ENCODE measurements at regions not wholly inside any gene's neighbourhood (a gene's known extent, or its start where the extent isn't known, plus 50 kb on each side); places are given as distances from the start of the nearest gene placed in this dataset.

DNA sequence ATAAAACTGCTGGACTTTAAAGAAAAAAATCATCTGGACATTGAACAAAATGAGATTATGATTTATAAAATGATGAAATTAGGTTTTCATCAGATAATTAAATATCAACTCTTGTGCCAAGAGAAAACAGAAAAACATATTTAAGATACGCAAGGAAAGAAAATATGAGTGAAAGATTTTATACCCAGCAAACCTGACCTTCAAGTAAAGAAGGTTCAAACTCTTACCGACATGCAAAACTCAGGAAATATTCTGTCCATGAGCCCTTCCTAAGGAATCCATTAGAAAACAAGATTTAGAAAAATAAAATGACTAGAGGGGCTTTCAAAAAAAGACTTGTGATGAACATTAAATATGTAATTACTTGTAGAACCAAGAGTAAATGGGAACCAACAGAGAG is 257.2 kb upstream of the ARID1B start:
- DNase-seq (ENCODE audit: low spot score) = no peak

DNA sequence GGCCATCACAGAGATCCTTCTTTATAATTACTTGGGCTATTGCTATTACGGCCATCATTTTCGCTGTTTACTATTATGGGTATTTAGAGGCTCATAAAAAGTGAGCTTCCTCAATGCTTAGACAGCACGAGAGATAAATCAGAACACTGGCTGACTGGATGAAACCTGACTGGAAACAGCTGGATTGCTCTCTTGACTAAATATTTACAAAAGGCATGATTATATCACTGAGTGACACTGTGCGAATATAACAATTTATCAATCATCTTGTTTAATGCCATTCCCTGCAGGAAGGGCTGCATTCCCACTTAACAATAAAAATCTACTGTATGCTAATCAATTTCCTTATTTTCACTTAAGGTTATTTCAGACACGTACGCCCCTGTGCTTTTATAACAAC is 260.1 kb upstream of the ARID1B start:
- no peak for DNase-seq (ENCODE audit: low spot score)

DNA sequence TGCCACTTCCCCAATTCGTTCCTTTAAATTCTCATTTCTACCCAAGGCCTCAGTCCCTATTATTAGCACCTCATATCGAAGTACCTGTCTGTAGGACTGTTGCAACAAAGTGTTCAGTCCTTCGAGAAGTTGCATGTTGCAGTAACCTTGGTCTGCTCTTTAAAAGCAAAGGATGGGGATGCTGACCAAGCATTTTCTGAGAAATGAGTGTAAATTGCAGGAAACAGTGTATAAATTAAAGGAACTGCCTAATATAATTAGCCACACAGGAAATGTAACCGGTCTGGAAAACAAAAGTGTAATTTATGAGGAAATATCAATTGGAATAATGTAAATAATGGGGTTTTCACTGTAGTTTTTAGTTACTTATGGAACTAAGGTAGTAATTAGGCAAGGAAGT is 261.9 kb upstream of the ARID1B start:
- DNase-seq (ENCODE audit: low spot score) = no peak

DNA sequence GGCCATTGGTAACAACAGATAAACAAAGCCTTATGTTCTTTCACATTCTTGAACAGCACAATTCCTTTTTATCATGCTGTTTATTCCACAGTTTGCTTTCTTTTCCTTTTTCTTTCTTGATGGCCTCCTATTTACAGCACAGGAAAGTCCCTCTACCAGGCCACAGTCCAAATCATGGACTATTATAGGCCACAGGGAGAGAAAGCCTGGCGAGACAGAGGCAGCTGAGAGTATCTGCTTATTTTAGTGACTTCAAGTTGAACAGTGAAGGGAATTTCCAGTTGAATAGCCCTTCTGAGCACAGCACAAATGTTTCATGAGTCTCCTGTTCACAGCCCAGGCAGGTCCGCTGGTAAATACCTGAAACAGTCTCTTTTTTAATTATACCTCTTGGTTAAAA is 263.7 kb upstream of the ARID1B start:
- no peak for DNase-seq (ENCODE audit: low spot score)

DNA sequence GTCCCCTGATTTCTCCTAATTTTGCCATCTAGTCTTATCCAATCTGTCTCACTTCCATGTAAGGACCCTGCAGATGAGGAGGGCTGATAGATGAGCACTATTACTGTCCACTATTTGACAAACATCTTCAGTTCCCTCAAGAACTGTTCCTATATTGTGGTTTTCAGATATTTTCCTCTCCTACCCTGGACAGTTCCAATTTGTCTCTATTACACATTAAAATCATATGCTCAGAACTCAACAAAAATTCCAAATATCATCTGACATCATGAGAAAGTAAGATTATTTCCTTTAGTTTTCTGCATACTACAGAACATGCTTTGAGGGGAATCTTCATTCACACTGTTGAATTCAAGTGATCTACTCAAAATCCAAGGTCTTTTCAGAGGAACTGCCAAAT is 265.6 kb upstream of the ARID1B start:
- no peak for DNase-seq (ENCODE audit: low spot score)

DNA sequence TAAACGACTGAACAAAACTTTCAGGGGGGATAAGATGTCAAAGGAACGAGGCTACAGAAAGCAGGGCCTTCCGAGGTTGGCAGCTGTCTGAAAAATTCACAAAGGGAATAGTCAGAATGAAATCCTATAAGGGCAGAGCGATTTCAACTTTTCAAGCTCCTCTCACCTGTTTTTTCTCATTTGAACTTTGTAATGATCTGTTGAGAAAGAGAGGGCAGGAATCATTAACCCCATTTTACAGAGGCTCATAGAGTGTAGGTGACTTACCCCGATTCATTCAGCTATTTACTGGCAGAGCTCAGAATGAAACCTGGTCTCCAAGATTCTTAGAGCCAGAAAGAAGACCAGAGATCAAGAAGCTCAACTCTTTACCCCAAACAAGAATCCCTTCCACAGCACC is 266.1 kb upstream of the ARID1B start:
- no peak for DNase-seq (ENCODE audit: low spot score)

DNA sequence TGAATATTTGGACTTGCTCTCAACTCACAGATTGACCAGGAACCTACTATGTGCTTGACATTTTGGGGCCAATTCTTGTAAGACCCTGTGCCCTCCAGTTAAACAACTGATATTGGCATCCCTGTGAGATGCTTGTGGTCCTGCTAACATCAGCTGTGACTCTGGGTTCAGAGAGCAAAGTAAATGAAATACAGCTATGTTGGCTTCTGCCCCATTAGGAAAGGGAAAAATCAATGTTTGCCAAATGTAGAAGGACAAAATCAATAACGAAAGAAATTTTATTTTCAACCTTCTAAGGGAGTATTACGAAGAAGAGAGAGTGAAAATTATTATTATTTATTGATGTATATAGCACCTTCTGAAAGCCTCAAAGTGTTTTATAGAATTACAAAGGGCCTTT is 266.9 kb upstream of the ARID1B start:
- no peak for DNase-seq (ENCODE audit: low spot score)

DNA sequence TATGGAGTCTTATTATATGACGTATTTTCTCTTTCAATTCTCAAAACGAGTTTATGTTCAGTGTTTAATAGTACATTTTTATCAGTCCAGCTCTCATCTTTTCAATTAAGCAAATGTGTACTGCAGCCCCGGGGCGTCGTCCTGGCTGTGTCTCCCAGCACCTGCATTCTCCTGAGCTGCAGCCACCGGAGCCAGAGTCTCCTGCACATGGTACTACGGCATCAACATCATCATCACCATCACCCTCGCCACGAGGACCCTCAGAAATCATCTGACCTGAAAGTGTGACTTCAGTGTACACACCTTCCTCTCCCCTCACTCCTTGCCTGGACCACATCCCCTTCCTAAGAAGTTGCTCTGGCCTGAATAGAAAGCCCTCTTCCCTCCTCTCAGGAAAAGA is 267.7 kb upstream of the ARID1B start:
- no peak for DNase-seq (ENCODE audit: low spot score)

DNA sequence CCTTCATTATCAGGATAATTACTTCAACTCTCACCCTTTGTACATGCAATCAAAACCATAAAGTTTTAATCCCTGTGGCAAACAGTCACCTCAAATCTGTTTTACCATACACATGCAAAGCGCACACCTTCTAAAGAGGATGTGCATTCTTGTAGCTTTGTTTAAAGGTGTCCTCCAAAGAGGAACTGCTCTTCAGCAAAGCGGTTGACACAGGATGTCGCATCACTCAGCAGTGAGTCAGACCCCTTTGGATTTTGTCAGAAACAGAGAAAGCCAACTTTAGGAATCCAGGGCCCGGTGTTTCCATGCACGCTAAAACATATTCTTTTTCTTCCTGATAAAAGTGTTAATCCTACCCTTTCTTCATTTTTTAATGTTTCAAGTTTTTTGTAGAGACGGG is 268.3 kb upstream of the ARID1B start:
- no peak for DNase-seq (ENCODE audit: low spot score)

DNA sequence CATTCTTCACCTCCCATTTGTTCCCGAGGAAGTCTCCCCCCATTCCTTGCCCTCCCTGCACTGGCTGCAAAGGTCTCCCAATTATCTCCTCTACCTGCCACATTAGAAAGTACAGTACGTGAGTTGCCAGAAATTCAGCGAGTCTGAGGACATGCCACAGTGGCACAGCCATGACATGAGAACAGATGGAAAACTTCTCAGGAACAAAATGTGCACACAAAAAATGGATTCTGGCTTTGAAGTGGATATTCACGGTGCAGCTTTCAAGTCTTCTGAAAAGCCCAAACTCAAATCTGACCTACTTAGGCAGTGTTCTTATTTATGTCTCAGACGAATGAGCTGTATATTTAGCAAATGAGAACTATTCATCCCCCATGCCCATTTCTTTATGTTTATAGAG is 269.1 kb upstream of the ARID1B start:
- DNase-seq (ENCODE audit: low spot score) = no peak

DNA sequence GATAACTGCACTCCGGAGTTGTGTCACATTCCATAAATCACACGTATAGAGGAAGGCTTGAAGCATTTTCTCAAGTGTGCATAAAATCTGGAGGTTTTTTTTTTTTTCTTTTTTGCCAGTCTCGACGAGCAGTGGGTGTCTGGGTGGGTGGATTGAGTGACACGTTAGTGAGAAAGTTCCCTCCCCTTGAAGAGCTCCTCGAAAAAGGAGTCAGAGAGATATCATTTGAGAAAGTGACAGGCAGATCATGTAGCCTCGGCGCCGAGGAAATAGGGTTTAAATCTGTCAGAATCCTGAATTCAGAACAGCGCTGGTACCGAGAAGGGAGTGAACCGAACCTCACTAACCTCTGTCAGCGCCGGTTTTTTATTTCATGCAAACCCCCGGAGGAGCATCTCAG is 269.5 kb upstream of the ARID1B start:
- DNase-seq (ENCODE audit: low spot score) = no peak

DNA sequence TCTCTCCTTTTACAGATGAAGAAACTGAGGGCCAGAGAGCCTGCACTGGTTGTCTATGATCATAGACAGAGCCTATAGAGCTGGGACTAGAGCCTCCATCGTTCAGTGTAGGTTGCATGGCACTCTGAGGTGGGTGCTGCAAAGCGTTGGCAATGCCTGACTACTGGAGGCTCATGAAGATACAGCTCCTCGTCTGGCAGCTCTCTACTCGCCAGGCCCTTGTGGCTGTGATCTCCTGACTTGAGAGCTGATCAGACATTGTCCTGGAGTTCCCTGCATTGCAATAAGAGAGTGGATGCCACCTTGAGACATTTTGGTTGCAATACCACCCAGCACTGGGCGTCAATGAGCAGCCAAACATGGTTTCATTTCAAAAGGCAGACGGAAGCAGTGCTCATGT is 270.1 kb upstream of the ARID1B start:
- no peak for DNase-seq (ENCODE audit: low spot score)

DNA sequence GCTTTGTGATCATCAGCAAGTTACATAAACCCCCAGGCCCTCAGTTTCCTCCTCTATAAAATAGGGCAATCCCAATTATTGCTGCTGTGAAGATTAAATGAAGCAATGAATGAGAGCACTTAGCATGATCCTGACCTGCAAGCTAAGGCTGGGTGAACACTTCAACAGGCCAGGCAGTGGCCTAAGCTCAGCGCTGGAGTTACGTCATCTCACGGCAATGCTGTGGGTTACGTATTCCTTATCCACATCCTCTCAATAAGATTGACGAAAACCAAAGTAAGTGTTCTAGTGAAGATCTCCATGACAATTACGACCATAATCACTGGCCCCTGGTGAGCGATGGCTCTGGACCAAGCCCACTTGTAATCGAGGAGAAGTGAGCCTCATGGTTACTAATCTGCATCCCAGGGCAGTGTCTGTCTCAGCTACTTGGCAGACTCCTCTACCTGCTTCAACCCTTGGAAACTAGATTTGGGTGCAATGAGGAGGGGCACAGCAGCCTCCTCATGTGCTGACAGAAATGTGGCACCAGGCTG is 274.1 kb upstream of the ARID1B start:
- no peak for DNase-seq (ENCODE audit: low spot score)

DNA sequence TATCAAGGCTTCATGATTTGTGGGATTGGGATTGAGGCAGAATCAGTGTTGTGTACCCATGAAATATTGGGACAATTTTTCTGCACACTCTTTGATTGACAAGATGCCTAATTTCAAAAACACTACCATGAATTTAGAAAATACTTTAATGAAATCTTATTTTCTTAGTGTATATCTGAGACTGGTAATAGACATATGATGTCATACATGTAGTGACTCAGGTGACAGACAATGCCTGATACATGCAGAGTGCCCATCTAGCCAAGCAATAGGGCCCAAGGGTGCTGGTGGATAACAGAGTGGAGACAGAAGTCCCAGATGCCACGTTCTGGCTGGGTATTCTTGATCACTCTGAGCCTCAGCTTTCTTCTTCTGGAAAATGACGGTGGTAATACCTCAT is 279.6 kb upstream of the ARID1B start:
- no peak for DNase-seq (ENCODE audit: low spot score)

DNA sequence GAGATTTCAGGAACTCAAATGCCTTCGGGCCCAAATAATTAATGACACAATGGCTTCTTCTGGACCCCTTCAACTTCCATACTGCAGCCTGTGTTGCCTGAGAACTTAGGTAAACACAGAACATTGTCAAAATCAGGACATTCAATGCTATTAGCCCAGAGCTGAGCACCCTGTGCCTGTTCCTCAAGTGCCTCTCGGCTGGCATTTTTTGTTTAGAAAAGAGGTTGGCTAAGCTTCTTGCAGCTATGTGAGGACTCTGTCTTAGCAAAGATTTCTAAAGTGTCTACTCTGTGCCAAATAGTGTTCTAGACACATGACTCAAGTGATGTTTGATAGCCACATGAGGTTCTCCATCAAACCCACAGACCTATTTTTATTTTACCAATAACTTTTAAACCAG is 289.3 kb upstream of the ARID1B start:
- no peak for DNase-seq (ENCODE audit: low spot score)

DNA sequence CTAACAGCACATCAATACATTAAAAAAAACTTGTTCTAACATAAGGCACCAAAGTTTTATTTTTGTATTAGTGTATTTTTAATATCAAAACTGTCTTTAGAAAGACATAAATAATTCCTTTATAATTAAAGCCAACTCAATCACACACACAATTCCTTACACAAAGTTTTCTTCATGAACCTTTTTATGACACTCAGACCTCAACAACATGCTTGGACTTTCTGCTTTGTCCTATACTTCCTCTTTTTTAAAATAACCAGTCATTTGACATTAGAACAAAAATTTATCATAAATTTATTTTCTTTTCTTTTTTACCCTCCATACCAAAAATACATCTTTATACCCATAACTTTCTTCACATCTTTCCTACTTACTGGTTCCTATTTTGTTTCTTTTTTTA is 292.0 kb upstream of the ARID1B start:
- no peak for DNase-seq (ENCODE audit: low spot score)

DNA sequence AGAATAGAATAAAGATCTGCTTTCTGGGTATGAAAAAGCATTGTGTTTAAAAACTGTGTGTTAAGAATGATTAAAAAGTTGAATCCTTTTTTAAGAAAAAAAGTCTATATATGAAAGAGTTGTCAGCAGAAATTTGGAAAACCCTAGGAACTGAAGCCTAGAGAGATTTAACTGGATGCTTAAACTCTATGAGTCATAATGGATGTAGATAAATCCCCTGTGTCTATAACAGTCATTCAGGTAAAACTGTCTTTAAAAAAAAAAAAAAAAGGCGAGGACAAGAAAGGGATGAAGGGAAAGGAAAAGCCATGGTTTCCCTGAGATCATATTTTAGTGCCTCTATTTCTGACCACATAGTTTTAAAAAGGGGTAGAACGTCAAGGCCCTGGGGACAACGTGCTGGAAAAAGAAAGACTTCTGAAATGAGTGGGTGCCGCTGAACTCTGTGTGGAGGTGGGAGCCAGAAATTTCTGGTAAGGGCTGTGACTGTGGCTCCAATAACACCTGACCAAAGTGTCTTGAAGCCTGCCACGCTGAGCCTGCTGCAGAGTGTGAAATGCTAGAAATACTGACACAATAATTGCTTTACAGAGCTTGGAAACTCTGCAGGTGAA is 302.6 kb upstream of the ARID1B start:
- no peak for DNase-seq (ENCODE audit: low spot score)

DNA sequence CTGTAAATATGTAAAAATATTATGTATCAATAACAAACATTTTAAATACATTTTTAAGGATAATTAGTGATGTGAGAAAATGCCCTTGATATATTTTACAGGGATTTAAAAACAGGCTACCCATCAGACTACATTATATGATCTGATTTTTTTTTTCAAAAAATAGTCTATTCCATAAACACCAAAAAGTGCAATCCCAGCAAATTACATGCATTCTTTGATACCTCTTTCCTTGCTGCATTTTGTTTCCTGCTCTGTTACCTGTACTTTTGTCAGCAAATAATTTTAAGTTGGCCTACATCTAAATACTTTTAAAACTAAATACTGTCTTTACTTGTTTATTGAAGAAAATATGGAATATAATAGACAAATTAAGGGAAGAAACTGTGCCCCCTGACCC is 306.2 kb upstream of the ARID1B start:
- DNase-seq (ENCODE audit: low spot score) = no peak

DNA sequence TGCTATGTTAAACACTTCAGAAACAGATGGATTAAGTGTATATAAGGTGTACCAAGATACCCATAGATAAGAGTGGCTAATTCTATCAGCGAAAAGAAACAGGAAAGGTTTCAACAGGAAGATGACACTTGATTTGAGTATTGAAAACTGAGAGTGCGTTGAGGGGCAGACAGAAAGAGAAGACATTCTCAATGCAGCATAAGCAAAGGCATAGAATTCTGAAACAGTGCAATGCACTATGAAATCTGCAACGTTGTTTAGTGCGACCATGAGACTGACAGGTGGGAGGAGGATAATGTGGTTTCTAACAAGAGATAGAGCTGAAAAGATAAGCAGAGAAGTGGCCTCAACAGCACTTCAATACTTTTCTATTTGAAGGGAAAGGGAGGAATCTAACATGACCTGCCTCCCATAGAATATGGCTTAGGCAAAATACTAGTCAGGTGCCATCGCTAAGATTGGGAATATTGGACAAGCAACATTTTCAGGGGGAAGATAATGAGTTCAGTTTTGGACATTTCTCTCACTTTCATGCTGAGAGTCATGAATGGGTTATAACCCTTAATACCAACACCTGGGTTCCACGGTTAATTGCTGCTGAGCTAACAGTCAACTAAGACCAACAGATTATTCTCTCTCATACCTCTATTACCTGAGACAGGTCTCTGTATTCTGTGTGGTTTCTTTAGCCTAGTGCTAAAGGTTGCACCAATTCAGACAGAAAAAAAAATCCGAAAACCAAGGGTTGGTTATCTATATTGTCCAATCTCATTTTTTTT is 312.9 kb upstream of the ARID1B start:
- no peak for DNase-seq (ENCODE audit: low spot score)

DNA sequence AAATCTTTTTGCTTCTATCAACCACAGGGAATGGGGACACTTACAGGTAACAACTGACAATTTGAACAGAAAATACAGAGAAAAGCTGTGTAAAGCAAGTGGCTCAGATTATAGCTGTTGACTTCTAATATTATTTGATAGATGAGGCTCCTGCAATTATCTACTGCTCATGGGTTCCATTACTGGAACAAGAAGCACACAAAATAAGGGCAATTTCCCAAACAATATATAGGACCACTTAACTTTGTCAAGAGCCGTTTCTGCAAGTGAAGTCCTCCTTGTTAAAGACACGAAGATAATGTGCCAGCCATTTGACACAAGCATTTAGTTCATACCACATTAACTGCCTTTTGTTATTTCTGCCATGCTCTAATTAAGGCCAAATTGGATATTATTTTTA is 315.5 kb upstream of the ARID1B start:
- DNase-seq (ENCODE audit: low spot score) = no peak

DNA sequence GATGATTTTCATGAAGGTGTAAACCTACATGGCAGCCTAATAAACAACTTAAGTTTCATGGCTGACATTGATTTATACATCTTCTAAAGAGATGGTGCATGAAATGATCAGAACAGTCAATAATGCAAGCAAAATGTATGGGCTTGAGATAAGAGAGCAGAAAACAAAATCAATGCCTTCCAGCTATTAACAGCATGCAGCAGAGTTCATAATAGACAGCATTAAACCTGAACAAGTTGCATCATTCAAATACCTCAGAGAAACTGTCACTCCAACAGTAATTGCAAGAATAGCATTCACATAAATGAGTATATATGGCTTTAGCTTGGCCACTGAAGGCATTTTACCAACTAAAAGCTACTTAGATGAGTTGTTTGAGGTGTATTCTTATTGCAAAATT is 319.6 kb upstream of the ARID1B start:
- no peak for DNase-seq (ENCODE audit: low spot score)

DNA sequence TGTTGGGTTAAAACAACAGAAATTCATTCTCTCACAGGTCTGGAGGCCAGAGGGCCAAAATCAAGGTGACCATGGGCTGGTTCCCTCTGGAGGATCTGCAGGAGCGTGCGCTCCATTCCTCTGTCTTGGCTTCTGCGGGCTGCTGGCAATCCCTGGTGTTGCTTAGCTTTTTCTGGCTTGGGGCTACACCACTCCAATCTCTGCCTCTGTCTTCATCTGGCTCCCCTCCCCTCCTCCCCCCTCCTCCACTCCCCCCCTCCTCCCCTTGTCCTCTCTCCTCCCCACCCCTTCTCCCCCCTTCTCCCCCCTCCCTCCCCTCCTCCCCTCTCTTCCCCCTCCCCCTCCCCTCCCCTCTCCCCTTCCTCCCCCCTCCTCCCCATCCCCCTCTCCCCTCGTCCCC is 321.3 kb upstream of the ARID1B start:
- DNase-seq (ENCODE audit: low spot score) = no peak

DNA sequence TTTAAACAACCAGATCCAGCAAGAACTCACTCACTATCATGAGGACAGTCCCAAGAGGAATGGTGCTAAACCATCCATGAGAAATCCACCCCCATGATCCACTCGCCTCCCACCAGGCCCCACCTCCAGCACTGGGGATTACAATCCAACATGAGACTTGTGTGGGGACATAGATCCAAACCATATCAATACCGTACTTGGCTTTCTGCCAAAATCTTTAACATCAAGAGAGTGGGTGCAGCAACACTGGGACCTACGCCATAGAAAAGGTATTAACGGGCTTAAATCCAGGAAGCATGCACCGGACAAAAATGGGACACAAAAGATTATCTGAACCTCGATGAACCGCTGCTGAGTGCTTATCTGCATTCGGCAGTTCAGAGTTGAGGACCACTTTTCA is 322.3 kb upstream of the ARID1B start:
- no peak for DNase-seq (ENCODE audit: low spot score)

DNA sequence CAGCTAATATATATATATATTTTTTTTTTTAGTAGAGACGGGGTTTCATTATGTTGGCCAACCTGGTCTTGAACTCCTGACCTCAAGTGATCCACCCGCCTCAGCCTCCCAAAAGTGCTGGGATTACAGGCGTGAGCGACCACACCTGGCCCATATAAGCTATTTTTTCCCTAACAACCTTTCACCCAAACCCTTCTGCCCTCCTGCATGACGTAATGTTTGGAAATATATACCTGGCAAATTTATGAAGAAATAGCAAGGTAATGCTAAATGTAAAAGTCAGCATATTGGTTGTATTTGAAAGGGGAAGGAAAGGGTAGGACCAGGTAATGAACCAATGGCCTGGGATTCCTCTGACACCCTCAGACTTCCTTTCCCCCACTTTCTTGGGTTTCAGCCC is 325.5 kb upstream of the ARID1B start:
- DNase-seq (ENCODE audit: low spot score) = no peak
